Activated CD4-positive, alpha-beta T cell treated with anti-CD3 and anti-CD28 coated beads, Interleukin-2, amount 10 ng/mL, durations not matched to agents 7 days and 5 days (primary cell): ENCODE measurements at regions not wholly inside any gene's neighbourhood (a gene's known extent, or its start where the extent isn't known, plus 50 kb on each side); places are given as distances from the start of the nearest gene placed in this dataset.

Source experiments
- CTCF ChIA-PET: fragments of 350-600 bp; sonication (Branson Sonifier 250); formaldehyde crosslinking; loops from one replicate; lab custom pipeline; 2021; ENCODE audit warnings: antibody characterized with exemption; lab: Charles Lee
- POLR2A ChIA-PET: fragments of 350-600 bp; sonication (Branson Sonifier 250); formaldehyde crosslinking; loops from one replicate; lab custom pipeline; 2021; ENCODE audit warnings: antibody characterized with exemption; lab: Charles Lee
- DNase-seq: peaks from one replicate; pipeline ENCODE4 v3.0.0-alpha.2; 2020
- H3K27ac Mint-ChIP-seq: one replicate; pipeline ENCODE4 v1.8.0; 2021; ENCODE audit warnings: mild to moderate bottlenecking, moderate library complexity, mixed read lengths
- H3K27me3 Mint-ChIP-seq: one replicate; pipeline ENCODE4 v1.8.0; 2021; ENCODE audit warnings: mixed read lengths
- H3K36me3 Mint-ChIP-seq: one replicate; pipeline ENCODE4 v1.8.0; 2021; ENCODE audit warnings: low read depth, mixed read lengths
- H3K4me1 Mint-ChIP-seq: one replicate; pipeline ENCODE4 v1.8.0; 2021; ENCODE audit warnings: mixed read lengths
- H3K4me3 Mint-ChIP-seq: one replicate; pipeline ENCODE4 v1.8.0; 2021; ENCODE audit warnings: mild to moderate bottlenecking, moderate library complexity, mixed read lengths
- H3K9me3 Mint-ChIP-seq: one replicate; pipeline ENCODE4 v1.8.0; 2021; ENCODE audit warnings: mixed read lengths

DNA sequence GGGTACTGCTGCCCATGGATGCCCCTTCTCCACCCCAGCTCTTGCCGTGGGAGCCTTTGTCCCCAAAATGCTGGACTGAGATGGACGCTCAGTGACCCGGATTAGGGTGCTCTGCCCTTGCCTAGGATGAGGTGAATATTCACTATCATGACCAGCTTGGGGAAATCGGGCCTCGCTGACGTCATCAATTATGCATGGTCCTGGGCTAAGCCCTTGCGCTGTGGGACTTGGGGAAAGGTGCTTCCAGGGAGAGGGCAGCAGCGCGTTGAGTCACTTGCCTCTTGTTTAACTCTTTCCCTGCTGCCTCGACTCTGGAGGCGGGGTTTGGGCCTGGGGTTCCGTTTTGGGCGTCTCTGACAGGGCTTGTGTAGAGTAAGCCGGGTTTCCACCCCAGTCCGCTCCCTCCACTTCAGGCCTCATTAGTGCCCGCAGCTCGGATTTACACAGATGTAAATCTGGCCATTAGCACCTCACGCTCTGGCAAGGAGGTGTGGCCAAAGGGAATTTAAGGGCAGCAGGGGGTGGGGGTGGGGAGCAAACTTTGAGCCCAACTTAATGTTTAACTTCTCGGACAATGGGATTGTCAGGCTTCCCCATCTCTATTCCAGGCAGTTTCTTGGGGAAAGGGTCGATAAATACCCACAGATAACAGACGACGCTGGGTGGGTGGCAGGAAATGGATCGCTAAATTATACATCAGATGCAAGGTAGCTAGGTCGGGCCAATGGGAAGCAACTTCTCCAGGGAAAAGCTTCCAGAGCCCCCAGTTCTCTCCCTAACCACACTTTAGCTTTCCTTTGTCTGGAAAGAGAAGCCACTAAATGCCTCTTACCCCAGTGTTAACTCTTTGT lies 51.3 kb upstream of the TCF7L2 start:
- ChIA-PET POLR2A (no interaction called here), CTCF (no interaction called here)
- Mint-ChIP-seq H3K27ac (no peak overlapping the region), H3K27me3 (no peaks in the 10 kb centered on the region), H3K4me1 (no peaks in the 10 kb centered on the region), H3K4me3 (no peak overlapping the region), H3K36me3 (no peaks in the 10 kb centered on the region), H3K9me3 (no peaks in the 10 kb centered on the region)
- no peak for DNase-seq

DNA sequence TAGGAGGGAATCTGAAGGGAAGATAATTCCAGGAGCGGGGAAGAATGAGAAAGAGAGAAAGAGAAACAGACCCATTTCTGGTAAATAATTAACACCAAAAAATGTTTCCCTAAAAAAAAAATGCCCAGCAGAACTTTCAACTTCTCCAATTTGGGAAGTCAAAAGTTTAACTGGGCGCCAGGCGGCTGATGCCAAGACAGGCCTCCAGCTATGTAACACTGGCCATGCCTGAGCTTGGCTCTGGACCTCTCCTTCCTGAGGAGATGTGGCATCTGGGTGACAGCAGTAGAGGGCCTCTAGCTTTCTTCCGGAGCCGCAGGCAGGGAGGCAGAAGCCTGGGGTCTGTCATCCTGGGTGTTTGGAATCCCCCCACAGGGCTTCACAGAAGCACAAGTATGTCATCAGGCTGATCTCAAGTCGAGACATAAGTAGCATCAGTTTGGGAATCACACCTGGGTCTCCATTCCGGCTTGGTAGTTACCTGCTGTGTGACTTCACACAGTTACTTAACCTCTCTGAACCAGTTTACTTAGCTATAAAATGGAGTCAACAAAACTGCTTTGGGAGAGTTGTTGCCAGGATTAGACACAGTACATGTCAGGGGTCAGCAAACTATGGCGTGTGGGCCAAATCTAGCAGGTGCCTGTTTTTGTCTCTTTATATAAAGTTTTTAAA lies 50.5 kb upstream of the TCF7L2 start:
- H3K9me3 Mint-ChIP-seq: no peaks in the 10 kb centered on the region
- ChIA-PET CTCF (interaction anchor here (0.7 kb wide), 1 partner anchor 1163 kb away, joined by 4 read pairs; no protein-coding TSS in a partner anchor), POLR2A (no interaction called here)
- no peaks in the 10 kb centered on the region for H3K27me3 Mint-ChIP-seq
- DNase-seq: no peak
- no peaks in the 10 kb centered on the region for H3K36me3 Mint-ChIP-seq
- no peaks in the 10 kb centered on the region for H3K4me1 Mint-ChIP-seq
- H3K27ac Mint-ChIP-seq: no peak overlapping the region
- H3K4me3 Mint-ChIP-seq: no peak overlapping the region
